Keratinocyte (primary cell): ENCODE measurements at regions not wholly inside any gene's neighbourhood (a gene's known extent, or its start where the extent isn't known, plus 50 kb on each side); places are given as distances from the start of the nearest gene placed in this dataset.

Source experiments
- DNase-seq: peaks from one replicate; pipeline ENCODE4 v3.0.0-alpha.2; 2011; ENCODE audit warnings: low read depth, missing footprints, low spot score
- FAIRE-seq: peaks from 2 replicates; lab custom pipeline; 2011; peaks lifted over from hg19 to GRCh38; lab: Jason Lieb, UNC
- H2AFZ ChIP-seq: 2 replicates; pipeline ENCODE4 v1.6.0; 2012; ENCODE audit warnings: low read length, control low read depth, inconsistent platforms; ENCODE audit not compliant: control insufficient read depth
- H3K27ac ChIP-seq: 2 replicates; pipeline ENCODE4 v1.5.1; 2011; ENCODE audit warnings: low read length; ENCODE audit not compliant: control insufficient read depth, insufficient read depth
- H3K27me3 ChIP-seq: 3 replicates; pipeline ENCODE4 v1.6.0; 2011; ENCODE audit warnings: low read length; ENCODE audit not compliant: control insufficient read depth, insufficient read depth; ENCODE audit errors: extremely low read depth
- H3K36me3 ChIP-seq, 2 experiments: 2 replicates in 1 of 2; 3 replicates in 1 of 2; pipeline ENCODE4 v1.5.1; 2011; ENCODE audit warnings: low read length in 2 of 2, mild to moderate bottlenecking in 1 of 2; ENCODE audit not compliant: control insufficient read depth in 2 of 2, insufficient read depth in 2 of 2; ENCODE audit errors: extremely low read depth in 1 of 2
- H3K4me1 ChIP-seq: 3 replicates; pipeline ENCODE4 v1.5.1; 2011; ENCODE audit warnings: low read length; ENCODE audit not compliant: control insufficient read depth, insufficient read depth; ENCODE audit errors: extremely low read depth
- H3K4me2 ChIP-seq: 3 replicates; pipeline ENCODE4 v1.6.0; 2011; ENCODE audit warnings: low read depth, low read length; ENCODE audit not compliant: control insufficient read depth, insufficient read depth; ENCODE audit errors: extremely low read depth
- H3K4me3 ChIP-seq, 3 experiments: fragments of 200-600 bp in 1 of 3; sonication (generic) in 1 of 3; 2 replicates in 2 of 3; 3 replicates in 1 of 3; pipeline ENCODE4 v1.5.1; 2011 to 2016; ENCODE audit warnings: low read length in 3 of 3, mild to moderate bottlenecking in 3 of 3, control low read depth in 2 of 3, inconsistent platforms in 1 of 3, low read depth in 1 of 3, mixed read lengths in 1 of 3, mixed run types in 1 of 3, moderate library complexity in 1 of 3; ENCODE audit not compliant: control insufficient read depth in 2 of 3, insufficient read depth in 2 of 3; ENCODE audit errors: extremely low read depth in 1 of 3
- H3K79me2 ChIP-seq: 2 replicates; pipeline ENCODE4 v1.6.0; 2012; ENCODE audit warnings: low read length; ENCODE audit not compliant: control insufficient read depth, insufficient read depth
- H3K9ac ChIP-seq: 3 replicates; pipeline ENCODE4 v1.6.0; 2011; ENCODE audit warnings: low read length; ENCODE audit not compliant: control insufficient read depth, insufficient read depth; ENCODE audit errors: extremely low read depth
- H3K9me1 ChIP-seq: 3 replicates; pipeline ENCODE4 v1.6.0; 2011; ENCODE audit warnings: low read length; ENCODE audit not compliant: control insufficient read depth, insufficient read depth; ENCODE audit errors: extremely low read depth
- H3K9me3 ChIP-seq: 2 replicates; pipeline ENCODE4 v1.5.1; 2012; ENCODE audit warnings: low read depth, low read length; ENCODE audit not compliant: control insufficient read depth
- H4K20me1 ChIP-seq: 3 replicates; pipeline ENCODE4 v1.6.0; 2011; ENCODE audit warnings: low read length; ENCODE audit not compliant: control insufficient read depth, insufficient read depth; ENCODE audit errors: extremely low read depth
- CTCF ChIP-seq, 3 experiments: IDR thresholded peaks in 1 of 3; conservative IDR thresholded peaks in 1 of 3; optimal IDR thresholded peaks in 1 of 3; 2 replicates in 2 of 3; 3 replicates in 1 of 3; pipeline versions ENCODE3 to v1.5.1; 2011; ENCODE audit warnings: low read length in 3 of 3, mild to moderate bottlenecking in 3 of 3, moderate library complexity in 2 of 3, control low read depth in 1 of 3, inconsistent platforms in 1 of 3; ENCODE audit not compliant: insufficient read depth in 2 of 3; ENCODE audit errors: extremely low read depth in 1 of 3
- EZH2 ChIP-seq: IDR thresholded peaks from one replicate; pipeline ENCODE4 v1.6.1; 2012; ENCODE audit warnings: inconsistent platforms, mild to moderate bottlenecking, low read length, moderate library complexity
- dilution Hi-C: fragments of 300-500 bp; cut with MboI; formaldehyde crosslinking; loops from one replicate; pipeline ENCODE4 v1.7.0; 2020; ENCODE audit warnings: low sequenced_read_pairs; ENCODE audit not compliant: extremely low pct_ligation_motif_present

GRCh38 chr3:139735191-139735590, 57.4 kb upstream of the NMNAT3 start:
- TF ChIP-seq CTCF (optimal IDR thresholded peaks at IDR 0.05 in 1 of 3, IDR thresholded peaks at IDR 0.05 in 1 of 3, conservative IDR thresholded peaks at IDR 0.05 in 1 of 3; ENCODE audit: extremely low read depth in 1 of 3, insufficient read depth in 2 of 3, low read length in 3 of 3) = no peak
- no peak for TF ChIP-seq EZH2
- Histone ChIP-seq H3K36me3 (no peaks in the 10 kb centered on the region), H4K20me1 (no peaks in the 10 kb centered on the region), H3K9me3 (no peaks in the 10 kb centered on the region), H3K27ac (no peak overlapping the region), H2AFZ (no peak overlapping the region), H3K4me3 (no peak overlapping the region), H3K9me1 (no peaks in the 10 kb centered on the region), H3K79me2 (no peaks in the 10 kb centered on the region), H3K4me1 (no peaks in the 10 kb centered on the region), H3K4me2 (no peak overlapping the region), H3K9ac (no peak overlapping the region), H3K27me3 (no peaks in the 10 kb centered on the region)
- DNase-seq (no peak), FAIRE-seq (no peak)
- dilution Hi-C loops = no loop called here

- H3K4me3 ChIP-seq = no peak overlapping the region
- no peak for FAIRE-seq
- no peak overlapping the region for H3K27ac ChIP-seq
- no peaks in the 10 kb centered on the region for H3K27me3 ChIP-seq
- DNase-seq = no peak
- H3K9me1 ChIP-seq = no peaks in the 10 kb centered on the region
- H3K79me2 ChIP-seq = no peaks in the 10 kb centered on the region
- no peaks in the 10 kb centered on the region for H3K4me1 ChIP-seq
- no peak overlapping the region for H3K4me2 ChIP-seq
- H3K9ac ChIP-seq = no peak overlapping the region
- no peaks in the 10 kb centered on the region for H4K20me1 ChIP-seq
- no peak overlapping the region for H2AFZ ChIP-seq
- H3K36me3 ChIP-seq = no peaks in the 10 kb centered on the region
- dilution Hi-C loops = no loop called here
- TF ChIP-seq EZH2 (no peak), CTCF (optimal IDR thresholded peaks at IDR 0.05 in 1 of 3, IDR thresholded peaks at IDR 0.05 in 1 of 3, conservative IDR thresholded peaks at IDR 0.05 in 1 of 3; ENCODE audit: extremely low read depth in 1 of 3, insufficient read depth in 2 of 3, low read length in 3 of 3) (no peak)
- H3K9me3 ChIP-seq = no peaks in the 10 kb centered on the region
These were observed 55.0 kb upstream of the NMNAT3 start for GRCh38 chr3:139732729-139733128.
